GM12891 (cell line): ENCODE measurements at regions not wholly inside any gene's neighbourhood (a gene's known extent, or its start where the extent isn't known, plus 50 kb on each side); places are given as distances from the start of the nearest gene placed in this dataset.

Source experiments
- DNase-seq: peaks from one replicate; pipeline ENCODE4 v3.0.0; 2011; ENCODE audit warnings: low spot score; ENCODE audit not compliant: insufficient read length
- FAIRE-seq: peaks from 2 replicates; lab custom pipeline; 2011; peaks lifted over from hg19 to GRCh38; lab: Jason Lieb, UNC
- PAX5 ChIP-seq: IDR thresholded peaks from 2 replicates; pipeline ENCODE4 v1.6.1; 2011; ENCODE audit warnings: low read length, moderate library complexity, mild to moderate bottlenecking; ENCODE audit not compliant: insufficient read depth, severe bottlenecking
- POLR2A ChIP-seq: IDR thresholded peaks from 2 replicates; pipeline ENCODE4 v1.6.1; 2011; ENCODE audit warnings: low read depth, low read length, control low read depth
- POLR2AphosphoS5 ChIP-seq: IDR thresholded peaks from 2 replicates; pipeline ENCODE4 v1.6.1; 2011; ENCODE audit warnings: low read depth, low read length, control low read depth
- POU2F2 ChIP-seq: IDR thresholded peaks from 2 replicates; pipeline ENCODE4 v1.6.1; 2011; ENCODE audit warnings: low read depth, mild to moderate bottlenecking, control low read depth, low read length, moderate library complexity
- SPI1 ChIP-seq: IDR thresholded peaks from 2 replicates; pipeline ENCODE4 v1.6.1; 2011; ENCODE audit warnings: low read depth, low read length, control low read depth
- TAF1 ChIP-seq: IDR thresholded peaks from 2 replicates; pipeline ENCODE4 v1.6.1; 2011; ENCODE audit warnings: low read depth, low read length, control low read depth

DNA sequence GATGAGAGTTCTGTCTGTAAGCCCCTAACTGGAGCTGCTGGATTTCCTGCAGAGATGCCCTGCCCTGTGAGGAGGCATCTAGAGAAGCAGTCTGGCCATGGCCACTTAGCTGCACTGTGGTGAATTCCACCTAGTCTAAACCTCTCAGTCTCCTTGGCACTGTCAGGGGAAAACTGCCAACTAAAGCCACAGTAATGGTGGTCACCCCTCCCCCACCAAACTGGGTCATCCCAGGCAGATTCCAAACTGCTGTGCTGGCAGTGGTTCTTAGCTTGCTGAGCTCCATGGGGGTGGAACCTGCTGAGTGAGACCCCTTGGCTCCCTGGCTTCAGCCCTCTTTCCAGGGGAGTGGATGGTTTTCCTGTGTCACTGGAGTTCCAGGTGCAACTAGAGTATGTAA is 740.6 kb downstream of the RWDD3 start:
- DNase-seq (no peak), FAIRE-seq (no peak)
- no peak for TF ChIP-seq POLR2AphosphoS5
- no peak for TF ChIP-seq SPI1
- TF ChIP-seq TAF1 = no peak
- no peak for TF ChIP-seq PAX5
- TF ChIP-seq POLR2A = no peak
- TF ChIP-seq POU2F2 = no peak

DNA sequence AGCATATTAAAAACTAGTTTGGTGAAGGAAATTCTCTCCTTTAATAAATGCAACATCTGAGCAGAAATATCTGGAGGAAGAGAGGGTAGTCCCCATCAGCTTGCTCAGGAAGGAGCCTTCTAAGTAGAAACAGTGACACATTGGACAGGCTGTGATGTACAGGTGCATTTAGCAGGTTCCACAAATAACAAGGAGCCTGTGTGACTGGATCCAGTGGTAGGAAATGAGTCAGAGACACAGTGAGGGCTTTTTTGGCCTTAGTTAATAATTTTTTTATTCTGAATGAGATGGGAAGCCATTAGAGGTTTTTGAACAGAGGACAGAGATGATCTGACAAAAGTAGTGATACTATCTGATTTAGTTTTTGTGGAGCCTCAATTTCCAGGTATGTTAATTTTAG is 738.9 kb upstream of the PTBP2 start:
- TF ChIP-seq SPI1 (no peak), POLR2AphosphoS5 (no peak), POU2F2 (no peak), PAX5 (no peak), TAF1 (no peak), POLR2A (no peak)
- DNase-seq (no peak), FAIRE-seq (no peak)

DNA sequence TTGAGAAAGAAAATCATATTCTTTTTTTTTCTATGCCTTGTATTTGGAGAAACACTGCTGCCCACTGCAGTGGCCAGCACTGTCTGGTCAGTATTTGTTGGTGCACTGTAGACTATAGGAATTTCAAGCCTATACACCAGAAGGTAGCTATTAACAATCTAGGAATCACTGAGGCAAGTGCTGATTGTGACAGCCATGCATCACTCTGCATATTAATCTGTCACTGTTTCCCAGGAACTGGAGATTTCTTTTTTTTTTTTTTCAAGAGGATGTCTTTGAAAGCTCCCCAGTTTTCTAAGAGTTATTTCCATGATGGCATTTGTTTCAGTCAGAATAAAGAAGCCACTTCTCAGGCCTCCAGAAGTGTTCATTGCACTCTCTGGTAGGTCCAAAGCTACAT is 737.8 kb upstream of the PTBP2 start:
- TF ChIP-seq POU2F2 = no peak
- no peak for TF ChIP-seq POLR2AphosphoS5
- no peak for TF ChIP-seq PAX5
- TF ChIP-seq SPI1 = no peak
- no peak for TF ChIP-seq POLR2A
- TF ChIP-seq TAF1 = no peak
- FAIRE-seq (no peak), DNase-seq (no peak)

DNA sequence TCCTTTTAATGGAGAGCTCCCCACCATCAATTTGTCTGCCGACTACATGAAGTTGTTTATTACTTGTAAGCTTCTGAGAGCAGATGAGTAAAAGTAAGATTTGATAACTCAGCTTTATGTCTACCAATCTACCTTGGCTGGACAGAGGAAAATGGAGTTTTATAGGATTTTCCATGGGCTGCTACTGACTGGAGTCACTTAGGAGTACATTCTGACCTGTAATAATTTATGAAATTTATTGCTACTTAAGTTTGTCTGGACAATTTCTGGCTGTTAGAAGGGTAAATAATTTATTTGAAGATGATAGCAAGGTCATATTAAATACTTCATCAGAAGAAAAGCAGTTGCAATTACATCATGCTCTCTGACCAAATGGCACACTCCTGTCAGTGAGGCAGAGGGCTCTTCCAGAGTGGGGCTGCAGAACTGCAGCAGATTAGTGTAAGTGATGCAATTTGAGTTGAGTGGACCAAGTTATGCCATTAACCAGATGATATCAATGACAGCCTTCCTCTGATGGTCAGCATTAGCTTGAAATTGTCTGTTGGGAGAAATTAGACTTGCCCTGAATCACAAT is 736.7 kb upstream of the PTBP2 start:
- no peak for FAIRE-seq
- TF ChIP-seq POLR2A (no peak), TAF1 (no peak)
- DNase-seq = no peak

DNA sequence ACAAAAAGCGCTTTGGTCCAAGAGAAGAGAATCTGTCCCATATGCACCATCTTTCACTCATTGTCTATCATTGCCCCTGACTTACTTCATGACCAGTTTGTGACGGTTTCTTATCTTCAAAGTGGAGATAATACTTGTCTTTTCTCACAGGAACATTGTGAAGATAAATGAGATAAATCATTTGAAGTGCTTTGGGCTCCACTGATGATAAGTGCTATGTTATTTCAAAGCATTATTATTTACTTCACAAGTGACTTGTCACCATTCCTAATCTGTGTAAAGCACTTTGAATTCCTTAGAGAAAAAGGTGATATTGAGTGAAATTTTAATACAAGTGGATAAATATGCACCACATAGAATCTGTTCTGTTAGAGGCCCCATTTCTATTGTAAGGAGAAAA is 731.6 kb upstream of the PTBP2 start:
- no peak for FAIRE-seq
- TF ChIP-seq TAF1 = no peak
- no peak for TF ChIP-seq POU2F2
- TF ChIP-seq POLR2AphosphoS5 = no peak
- TF ChIP-seq PAX5 = no peak
- no peak for TF ChIP-seq SPI1
- no peak for TF ChIP-seq POLR2A
- DNase-seq = no peak

DNA sequence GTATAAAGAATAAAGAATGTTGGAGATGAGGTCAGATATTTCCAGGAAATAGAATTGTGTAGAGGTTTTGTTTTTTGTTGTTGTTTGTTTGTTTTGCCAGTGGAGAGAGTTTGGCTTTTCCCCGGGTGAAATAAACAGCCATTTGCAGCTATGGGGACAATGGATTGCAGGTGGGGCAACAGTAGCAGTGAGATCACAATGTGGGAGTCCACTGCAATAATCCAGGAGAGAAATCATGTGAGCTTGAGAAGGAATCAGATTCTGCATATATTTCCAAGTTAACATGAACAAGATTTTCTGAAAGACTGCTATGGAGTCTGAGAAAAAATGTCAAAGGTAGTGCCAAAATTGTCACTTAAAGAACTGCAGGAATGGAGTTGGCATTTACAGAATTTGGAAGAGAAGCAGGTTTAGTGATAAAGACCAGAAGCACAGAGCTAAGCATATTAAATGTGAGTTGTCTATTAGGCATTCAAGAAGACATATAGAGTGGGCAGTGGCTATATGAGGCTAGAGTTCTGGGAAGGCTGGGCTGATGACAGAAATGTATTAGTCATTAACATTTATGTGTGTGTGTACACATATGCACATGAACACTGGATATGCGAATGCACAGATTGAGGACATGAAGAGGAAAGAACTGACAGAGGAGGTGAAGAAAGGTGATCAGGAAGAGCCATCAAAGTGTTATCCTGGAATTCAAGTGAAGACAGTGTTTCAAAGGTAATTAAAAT is 729.6 kb upstream of the PTBP2 start:
- no peak for FAIRE-seq
- no peak for TF ChIP-seq POLR2A
- TF ChIP-seq PAX5 = no peak
- TF ChIP-seq POLR2AphosphoS5 = no peak
- no peak for TF ChIP-seq POU2F2
- no peak for DNase-seq

DNA sequence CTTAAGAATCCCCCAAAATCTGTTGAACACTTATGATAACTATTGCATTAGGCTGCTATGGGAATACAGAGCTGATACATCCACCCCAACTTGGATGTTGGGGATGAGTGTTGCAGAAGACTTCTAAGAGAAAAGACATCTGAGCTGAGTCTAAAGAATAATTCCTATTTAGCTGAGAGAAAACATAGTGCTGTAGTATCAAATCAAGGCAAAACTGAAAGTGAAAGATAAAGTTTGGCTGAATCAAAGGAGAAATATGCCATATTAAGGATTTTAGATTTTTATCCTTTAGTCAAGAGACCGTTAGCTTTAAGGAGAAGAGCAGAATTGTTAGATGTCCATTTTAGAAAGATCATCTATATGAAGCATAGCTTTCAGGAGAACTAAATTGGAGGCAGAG is 726.9 kb upstream of the PTBP2 start:
- TF ChIP-seq TAF1 = no peak
- TF ChIP-seq POLR2AphosphoS5 = no peak
- TF ChIP-seq POU2F2 = no peak
- TF ChIP-seq PAX5 = no peak
- no peak for TF ChIP-seq SPI1
- TF ChIP-seq POLR2A = no peak
- FAIRE-seq (no peak), DNase-seq (no peak)

DNA sequence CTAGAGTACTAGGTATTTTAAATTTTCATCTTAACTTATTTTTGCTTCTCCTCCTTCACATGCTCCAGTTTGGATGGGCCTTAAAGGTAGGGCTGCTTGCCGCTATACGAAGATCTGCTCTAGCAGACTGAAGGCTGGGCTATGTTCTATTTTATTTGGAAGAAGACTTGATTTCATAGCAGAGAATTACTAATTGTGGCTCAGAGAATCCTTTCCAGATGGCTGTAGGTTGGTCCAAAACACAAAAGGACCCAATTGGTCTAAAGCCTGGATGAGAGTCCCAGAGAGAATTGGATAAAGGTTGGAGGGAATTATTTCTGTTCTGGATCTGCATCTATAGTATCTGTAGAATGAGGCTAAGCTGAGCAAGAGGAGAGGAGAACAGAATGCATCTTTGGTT is 719.4 kb upstream of the PTBP2 start:
- no peak for TF ChIP-seq TAF1
- no peak for TF ChIP-seq SPI1
- TF ChIP-seq POLR2A = no peak
- no peak for TF ChIP-seq POU2F2
- DNase-seq = no peak
- FAIRE-seq = no peak

DNA sequence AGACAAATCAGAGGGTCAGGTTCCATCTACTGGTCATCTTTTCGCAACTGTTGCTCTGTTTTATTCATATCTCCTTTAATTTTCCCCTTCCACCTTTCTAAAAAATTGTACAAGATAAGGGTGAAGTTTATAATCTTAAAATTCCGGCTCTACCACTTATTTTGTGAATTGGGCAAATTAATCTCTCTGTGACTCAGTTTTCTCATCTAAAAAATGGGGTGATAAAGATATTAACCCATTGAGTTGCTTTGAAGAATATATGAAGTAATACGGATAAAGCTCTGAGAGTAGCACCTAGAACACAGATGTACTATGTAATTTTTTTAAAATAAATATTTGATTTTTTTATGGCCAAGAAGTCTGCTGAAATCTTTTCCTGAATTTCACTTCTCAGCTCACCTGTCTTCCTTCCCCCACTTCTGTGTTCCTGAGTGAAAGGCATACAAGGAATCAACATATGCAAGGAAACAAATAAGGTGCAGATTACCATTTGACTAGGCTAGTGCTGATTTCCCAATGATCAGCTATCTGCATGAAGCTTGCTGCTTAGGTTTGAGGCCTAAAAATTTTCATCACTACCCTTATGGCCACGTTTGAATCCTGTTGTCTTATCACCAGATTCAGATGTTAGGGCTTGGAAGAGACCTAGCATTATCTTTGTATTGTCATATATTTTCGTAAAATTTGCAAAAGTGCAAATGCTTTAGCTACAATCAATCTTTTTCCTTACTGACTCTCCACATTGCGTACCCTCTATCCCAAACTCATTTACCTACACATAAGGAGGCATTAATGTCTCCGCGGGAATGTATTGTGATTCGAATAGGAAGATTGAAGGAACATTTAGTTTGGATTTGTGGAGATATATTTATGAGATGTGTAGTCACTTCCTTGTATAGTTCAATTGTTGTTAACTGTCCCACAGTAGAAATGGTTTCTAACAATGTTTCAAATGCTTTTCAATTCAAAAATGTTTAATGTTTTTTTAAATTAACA is 718.3 kb upstream of the PTBP2 start:
- FAIRE-seq = no peak
- no peak for DNase-seq
- no peak for TF ChIP-seq PAX5
- no peak for TF ChIP-seq TAF1
- no peak for TF ChIP-seq POLR2A
- no peak for TF ChIP-seq SPI1
- TF ChIP-seq POU2F2 = no peak
- TF ChIP-seq POLR2AphosphoS5 = no peak
